ENCODE measurements at regions not wholly inside any gene's neighbourhood (a gene's known extent, or its start where the extent isn't known, plus 50 kb on each side); places are given as distances from the start of the nearest gene placed in this dataset.

DNA sequence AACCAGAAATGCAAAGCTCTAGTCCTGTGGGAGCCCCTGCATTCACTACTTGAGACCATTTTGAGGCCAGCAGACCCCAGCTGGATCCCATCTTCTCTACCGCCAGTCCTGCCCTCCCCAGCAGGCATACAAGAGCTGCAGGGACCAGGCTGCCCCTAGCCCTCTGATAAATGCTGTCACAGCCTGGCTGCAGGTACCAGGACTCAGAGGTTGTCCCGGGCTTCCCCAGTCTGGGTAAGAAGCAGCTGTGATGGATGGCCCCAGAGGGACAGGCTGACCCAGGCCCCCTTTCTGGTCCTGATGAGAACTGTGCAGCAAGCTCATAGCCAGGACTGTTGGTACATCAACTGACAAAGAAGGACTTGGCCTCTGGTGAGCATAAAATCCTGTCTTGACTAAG lies 132.9 kb upstream of the APCDD1 start:
- TF ChIP-seq, protein P1, sequence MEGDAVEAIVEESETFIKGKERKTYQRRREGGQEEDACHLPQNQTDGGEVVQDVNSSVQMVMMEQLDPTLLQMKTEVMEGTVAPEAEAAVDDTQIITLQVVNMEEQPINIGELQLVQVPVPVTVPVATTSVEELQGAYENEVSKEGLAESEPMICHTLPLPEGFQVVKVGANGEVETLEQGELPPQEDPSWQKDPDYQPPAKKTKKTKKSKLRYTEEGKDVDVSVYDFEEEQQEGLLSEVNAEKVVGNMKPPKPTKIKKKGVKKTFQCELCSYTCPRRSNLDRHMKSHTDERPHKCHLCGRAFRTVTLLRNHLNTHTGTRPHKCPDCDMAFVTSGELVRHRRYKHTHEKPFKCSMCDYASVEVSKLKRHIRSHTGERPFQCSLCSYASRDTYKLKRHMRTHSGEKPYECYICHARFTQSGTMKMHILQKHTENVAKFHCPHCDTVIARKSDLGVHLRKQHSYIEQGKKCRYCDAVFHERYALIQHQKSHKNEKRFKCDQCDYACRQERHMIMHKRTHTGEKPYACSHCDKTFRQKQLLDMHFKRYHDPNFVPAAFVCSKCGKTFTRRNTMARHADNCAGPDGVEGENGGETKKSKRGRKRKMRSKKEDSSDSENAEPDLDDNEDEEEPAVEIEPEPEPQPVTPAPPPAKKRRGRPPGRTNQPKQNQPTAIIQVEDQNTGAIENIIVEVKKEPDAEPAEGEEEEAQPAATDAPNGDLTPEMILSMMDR (conservative IDR thresholded peaks at IDR 0.05; ENCODE audit: low read length), result no peak
- no peak for TF ChIP-seq EZH2phosphoT487 (IDR thresholded peaks at IDR 0.05; ENCODE audit: borderline replicate concordance)
